HL-60 (cell line): ENCODE measurements at regions not wholly inside any gene's neighbourhood (a gene's known extent, or its start where the extent isn't known, plus 50 kb on each side); places are given as distances from the start of the nearest gene placed in this dataset.

Experiments used
- GABPA ChIP-seq: IDR thresholded peaks from 2 replicates; pipeline ENCODE4 v1.6.1; 2012; ENCODE audit warnings: low read depth
- POLR2AphosphoS5 ChIP-seq: IDR thresholded peaks from 2 replicates; pipeline ENCODE4 v1.6.1; 2012; ENCODE audit warnings: low read depth
- TF ChIP-seq, protein P1 (sequence below): IDR thresholded peaks from one replicate; pipeline ENCODE4 v1.5.1; 2011; ENCODE audit warnings: low read length, control low read depth, inconsistent platforms; ENCODE audit not compliant: insufficient read depth
- TF ChIP-seq, protein P2 (sequence below): IDR thresholded peaks from 2 replicates; pipeline ENCODE4 v1.6.1; 2012; ENCODE audit warnings: low read depth; ENCODE audit not compliant: insufficient replicate concordance

DNA sequence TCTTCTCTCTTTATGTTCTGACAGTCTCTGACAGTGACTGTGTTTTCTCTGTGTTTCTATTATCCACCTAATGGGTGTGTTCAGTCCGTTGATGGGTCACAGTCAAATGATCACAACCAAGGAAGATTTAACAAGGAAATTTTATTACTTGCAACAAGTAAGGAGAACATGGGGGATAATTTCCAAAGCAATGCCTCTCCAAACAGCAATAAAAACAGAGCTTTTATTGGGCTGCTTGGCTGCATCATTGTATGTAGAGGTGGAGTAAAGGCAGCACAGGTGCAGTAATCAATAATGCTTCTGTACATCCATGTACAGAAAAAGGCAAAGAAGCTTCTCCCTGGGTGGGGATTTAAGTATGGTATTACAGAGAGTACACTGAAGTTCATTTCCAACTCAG, 1525.6 kb downstream of the REEP3 start:
- TF ChIP-seq GABPA, result no peak
- TF ChIP-seq, protein P1, sequence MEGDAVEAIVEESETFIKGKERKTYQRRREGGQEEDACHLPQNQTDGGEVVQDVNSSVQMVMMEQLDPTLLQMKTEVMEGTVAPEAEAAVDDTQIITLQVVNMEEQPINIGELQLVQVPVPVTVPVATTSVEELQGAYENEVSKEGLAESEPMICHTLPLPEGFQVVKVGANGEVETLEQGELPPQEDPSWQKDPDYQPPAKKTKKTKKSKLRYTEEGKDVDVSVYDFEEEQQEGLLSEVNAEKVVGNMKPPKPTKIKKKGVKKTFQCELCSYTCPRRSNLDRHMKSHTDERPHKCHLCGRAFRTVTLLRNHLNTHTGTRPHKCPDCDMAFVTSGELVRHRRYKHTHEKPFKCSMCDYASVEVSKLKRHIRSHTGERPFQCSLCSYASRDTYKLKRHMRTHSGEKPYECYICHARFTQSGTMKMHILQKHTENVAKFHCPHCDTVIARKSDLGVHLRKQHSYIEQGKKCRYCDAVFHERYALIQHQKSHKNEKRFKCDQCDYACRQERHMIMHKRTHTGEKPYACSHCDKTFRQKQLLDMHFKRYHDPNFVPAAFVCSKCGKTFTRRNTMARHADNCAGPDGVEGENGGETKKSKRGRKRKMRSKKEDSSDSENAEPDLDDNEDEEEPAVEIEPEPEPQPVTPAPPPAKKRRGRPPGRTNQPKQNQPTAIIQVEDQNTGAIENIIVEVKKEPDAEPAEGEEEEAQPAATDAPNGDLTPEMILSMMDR, result no peak
- TF ChIP-seq, protein P2, sequence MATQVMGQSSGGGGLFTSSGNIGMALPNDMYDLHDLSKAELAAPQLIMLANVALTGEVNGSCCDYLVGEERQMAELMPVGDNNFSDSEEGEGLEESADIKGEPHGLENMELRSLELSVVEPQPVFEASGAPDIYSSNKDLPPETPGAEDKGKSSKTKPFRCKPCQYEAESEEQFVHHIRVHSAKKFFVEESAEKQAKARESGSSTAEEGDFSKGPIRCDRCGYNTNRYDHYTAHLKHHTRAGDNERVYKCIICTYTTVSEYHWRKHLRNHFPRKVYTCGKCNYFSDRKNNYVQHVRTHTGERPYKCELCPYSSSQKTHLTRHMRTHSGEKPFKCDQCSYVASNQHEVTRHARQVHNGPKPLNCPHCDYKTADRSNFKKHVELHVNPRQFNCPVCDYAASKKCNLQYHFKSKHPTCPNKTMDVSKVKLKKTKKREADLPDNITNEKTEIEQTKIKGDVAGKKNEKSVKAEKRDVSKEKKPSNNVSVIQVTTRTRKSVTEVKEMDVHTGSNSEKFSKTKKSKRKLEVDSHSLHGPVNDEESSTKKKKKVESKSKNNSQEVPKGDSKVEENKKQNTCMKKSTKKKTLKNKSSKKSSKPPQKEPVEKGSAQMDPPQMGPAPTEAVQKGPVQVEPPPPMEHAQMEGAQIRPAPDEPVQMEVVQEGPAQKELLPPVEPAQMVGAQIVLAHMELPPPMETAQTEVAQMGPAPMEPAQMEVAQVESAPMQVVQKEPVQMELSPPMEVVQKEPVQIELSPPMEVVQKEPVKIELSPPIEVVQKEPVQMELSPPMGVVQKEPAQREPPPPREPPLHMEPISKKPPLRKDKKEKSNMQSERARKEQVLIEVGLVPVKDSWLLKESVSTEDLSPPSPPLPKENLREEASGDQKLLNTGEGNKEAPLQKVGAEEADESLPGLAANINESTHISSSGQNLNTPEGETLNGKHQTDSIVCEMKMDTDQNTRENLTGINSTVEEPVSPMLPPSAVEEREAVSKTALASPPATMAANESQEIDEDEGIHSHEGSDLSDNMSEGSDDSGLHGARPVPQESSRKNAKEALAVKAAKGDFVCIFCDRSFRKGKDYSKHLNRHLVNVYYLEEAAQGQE, result no peak
- no peak for TF ChIP-seq POLR2AphosphoS5
